WTC11 (cell line): ENCODE measurements at regions not wholly inside any gene's neighbourhood (a gene's known extent, or its start where the extent isn't known, plus 50 kb on each side); places are given as distances from the start of the nearest gene placed in this dataset.

Experiments
- AFF4 ChIP-seq: sonication (generic); formaldehyde crosslinking; IDR thresholded peaks from 2 replicates; pipeline ENCODE4 v1.8.1; 2023; ENCODE audit warnings: mild to moderate bottlenecking, missing genetic modification reagents, borderline replicate concordance
- CREM ChIP-seq: sonication (generic); formaldehyde crosslinking; IDR thresholded peaks from 2 replicates; pipeline ENCODE4 v1.8.1; 2022; ENCODE audit warnings: mild to moderate bottlenecking, missing genetic modification reagents, moderate library complexity
- IRF1 ChIP-seq: sonication (generic); formaldehyde crosslinking; IDR thresholded peaks from 2 replicates; pipeline ENCODE4 v1.8.0; 2023; ENCODE audit warnings: missing genetic modification reagents
- SMAD4 ChIP-seq: sonication (generic); formaldehyde crosslinking; IDR thresholded peaks from 2 replicates; pipeline ENCODE4 v1.8.0; 2022; ENCODE audit warnings: mild to moderate bottlenecking, missing genetic modification reagents
- SP1 ChIP-seq: sonication (generic); formaldehyde crosslinking; conservative IDR thresholded peaks from 2 replicates; pipeline ENCODE4 v1.8.1; 2022; ENCODE audit warnings: missing genetic modification reagents
- TCF7 ChIP-seq: sonication (generic); formaldehyde crosslinking; IDR thresholded peaks from 2 replicates; pipeline ENCODE4 v1.8.0; 2022; ENCODE audit warnings: mild to moderate bottlenecking, low read depth, missing genetic modification reagents, moderate library complexity
- TF ChIP-seq, protein P1 (sequence below): fragments of 200-600 bp; IDR thresholded peaks from 2 replicates; pipeline ENCODE4 v1.8.0; 2022; ENCODE audit warnings: antibody characterized with exemption
- TF ChIP-seq, protein P2 (sequence below): sonication (generic); formaldehyde crosslinking; conservative IDR thresholded peaks from 2 replicates; pipeline ENCODE4 v1.8.1; 2022; ENCODE audit warnings: mild to moderate bottlenecking, missing genetic modification reagents
- TF ChIP-seq, protein P3 (sequence below): sonication (generic); formaldehyde crosslinking; IDR thresholded peaks from 2 replicates; pipeline ENCODE4 v1.8.1; 2023; ENCODE audit warnings: mild to moderate bottlenecking, missing genetic modification reagents

- TF ChIP-seq, protein P1, sequence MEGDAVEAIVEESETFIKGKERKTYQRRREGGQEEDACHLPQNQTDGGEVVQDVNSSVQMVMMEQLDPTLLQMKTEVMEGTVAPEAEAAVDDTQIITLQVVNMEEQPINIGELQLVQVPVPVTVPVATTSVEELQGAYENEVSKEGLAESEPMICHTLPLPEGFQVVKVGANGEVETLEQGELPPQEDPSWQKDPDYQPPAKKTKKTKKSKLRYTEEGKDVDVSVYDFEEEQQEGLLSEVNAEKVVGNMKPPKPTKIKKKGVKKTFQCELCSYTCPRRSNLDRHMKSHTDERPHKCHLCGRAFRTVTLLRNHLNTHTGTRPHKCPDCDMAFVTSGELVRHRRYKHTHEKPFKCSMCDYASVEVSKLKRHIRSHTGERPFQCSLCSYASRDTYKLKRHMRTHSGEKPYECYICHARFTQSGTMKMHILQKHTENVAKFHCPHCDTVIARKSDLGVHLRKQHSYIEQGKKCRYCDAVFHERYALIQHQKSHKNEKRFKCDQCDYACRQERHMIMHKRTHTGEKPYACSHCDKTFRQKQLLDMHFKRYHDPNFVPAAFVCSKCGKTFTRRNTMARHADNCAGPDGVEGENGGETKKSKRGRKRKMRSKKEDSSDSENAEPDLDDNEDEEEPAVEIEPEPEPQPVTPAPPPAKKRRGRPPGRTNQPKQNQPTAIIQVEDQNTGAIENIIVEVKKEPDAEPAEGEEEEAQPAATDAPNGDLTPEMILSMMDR: no peak
- TF ChIP-seq AFF4 (CRISPR knock-in tag) (no peak), SP1 (CRISPR knock-in tag) (no peak), TCF7 (CRISPR knock-in tag) (no peak), CREM (no peak), SMAD4 (CRISPR knock-in tag) (no peak), IRF1 (CRISPR knock-in tag) (no peak)
- TF ChIP-seq, protein P2, sequence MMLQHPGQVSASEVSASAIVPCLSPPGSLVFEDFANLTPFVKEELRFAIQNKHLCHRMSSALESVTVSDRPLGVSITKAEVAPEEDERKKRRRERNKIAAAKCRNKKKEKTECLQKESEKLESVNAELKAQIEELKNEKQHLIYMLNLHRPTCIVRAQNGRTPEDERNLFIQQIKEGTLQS (CRISPR knock-in tag): no peak
- TF ChIP-seq, protein P3, sequence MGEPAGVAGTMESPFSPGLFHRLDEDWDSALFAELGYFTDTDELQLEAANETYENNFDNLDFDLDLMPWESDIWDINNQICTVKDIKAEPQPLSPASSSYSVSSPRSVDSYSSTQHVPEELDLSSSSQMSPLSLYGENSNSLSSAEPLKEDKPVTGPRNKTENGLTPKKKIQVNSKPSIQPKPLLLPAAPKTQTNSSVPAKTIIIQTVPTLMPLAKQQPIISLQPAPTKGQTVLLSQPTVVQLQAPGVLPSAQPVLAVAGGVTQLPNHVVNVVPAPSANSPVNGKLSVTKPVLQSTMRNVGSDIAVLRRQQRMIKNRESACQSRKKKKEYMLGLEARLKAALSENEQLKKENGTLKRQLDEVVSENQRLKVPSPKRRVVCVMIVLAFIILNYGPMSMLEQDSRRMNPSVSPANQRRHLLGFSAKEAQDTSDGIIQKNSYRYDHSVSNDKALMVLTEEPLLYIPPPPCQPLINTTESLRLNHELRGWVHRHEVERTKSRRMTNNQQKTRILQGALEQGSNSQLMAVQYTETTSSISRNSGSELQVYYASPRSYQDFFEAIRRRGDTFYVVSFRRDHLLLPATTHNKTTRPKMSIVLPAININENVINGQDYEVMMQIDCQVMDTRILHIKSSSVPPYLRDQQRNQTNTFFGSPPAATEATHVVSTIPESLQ (CRISPR knock-in tag): no peak
Measured at GRCh38 chr18:60663060-60663989, 290.8 kb upstream of the MC4R start.
